Smooth muscle cell of the brain vasculature (primary cell): ENCODE measurements at regions not wholly inside any gene's neighbourhood (a gene's known extent, or its start where the extent isn't known, plus 50 kb on each side); places are given as distances from the start of the nearest gene placed in this dataset.

ENCODE experiments used
- DNase-seq: peaks from one replicate; pipeline ENCODE4 v3.0.0-alpha.2; 2012; ENCODE audit warnings: low read depth, low spot score

DNA sequence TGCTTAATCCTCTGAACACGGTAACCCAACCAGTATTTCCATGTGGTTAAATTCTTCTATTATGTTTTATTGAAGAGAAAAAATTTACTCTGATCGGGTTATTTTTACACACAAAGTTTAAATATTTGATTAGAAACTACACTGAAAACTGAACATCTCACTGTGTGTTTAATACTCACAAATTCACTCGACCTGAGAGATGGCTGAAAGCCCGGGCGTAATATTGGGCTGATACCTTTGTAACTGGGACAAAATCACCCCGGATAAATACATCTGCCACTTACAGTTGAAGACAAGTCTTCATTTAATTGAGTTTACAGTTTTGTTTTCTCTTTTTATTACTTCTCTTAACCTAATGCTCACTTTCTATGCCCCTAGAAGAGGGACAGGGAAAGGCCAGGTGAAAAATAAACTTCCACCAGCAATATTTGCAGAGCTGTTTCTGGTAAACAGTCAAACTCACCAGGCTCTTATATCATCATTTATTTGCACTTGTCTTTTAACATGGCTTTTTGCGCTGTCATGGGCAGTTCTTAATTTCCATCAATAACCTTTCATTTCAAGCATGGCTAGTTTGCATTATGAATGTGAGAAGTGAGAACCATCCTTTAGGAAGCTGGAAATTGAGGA is 145.6 kb upstream of the TMCO5A start:
- DNase-seq, result no peak

DNA sequence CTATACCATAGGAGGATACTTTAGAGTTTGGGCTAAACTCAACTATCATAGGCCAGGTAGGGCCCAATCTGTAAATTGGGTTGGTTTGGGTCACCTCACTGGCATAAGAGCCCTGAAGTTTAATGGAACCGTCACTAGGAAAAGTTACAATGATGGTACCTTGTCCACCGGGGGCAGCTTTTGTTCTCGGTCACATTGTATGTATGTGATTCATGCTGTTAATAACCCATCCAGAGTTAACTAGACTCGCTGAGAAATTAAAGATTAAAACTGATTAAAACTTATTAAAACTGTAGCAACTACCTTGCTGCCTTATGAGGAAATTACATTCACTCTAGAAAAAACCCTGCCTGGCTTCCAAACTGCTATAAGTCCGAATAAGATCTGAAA is 145.0 kb upstream of the TMCO5A start:
- DNase-seq, result no peak

DNA sequence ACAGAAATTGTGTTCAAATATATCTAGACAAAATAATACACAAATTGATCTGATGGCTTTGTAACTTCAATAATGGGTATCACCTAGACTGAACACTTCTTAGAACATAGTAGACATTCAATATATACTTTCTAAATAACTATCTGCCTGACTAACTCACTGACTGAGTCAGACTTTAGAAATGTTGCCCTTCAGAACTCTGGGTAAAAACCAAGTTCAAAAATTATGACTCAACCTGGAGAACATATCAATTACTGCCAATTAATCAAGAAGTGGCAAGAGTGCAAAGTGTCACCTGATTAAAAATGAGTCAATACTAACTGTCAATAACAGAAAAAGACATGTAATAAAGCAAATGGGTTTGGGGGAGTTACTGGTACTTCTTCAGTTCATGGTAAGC is 144.6 kb upstream of the TMCO5A start:
- no peak for DNase-seq

DNA sequence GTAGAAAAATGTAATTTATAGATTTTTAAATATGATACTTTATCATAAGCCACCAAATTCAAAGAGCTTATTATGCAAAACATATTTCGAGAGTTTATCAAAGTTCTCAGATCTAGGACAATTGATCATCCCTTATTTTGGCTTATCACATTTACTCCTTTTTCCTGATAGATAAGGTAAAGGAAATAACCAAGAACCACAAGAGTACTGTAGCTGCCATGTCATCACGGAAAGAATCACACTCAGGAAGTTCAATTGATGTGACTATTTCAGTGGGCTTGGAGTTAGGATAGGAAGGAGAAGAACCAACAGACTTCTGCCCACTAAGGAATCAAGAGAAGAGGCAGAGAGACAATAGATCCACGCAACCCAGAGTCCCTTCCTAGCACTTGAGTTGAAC is 142.7 kb upstream of the TMCO5A start:
- no peak for DNase-seq

DNA sequence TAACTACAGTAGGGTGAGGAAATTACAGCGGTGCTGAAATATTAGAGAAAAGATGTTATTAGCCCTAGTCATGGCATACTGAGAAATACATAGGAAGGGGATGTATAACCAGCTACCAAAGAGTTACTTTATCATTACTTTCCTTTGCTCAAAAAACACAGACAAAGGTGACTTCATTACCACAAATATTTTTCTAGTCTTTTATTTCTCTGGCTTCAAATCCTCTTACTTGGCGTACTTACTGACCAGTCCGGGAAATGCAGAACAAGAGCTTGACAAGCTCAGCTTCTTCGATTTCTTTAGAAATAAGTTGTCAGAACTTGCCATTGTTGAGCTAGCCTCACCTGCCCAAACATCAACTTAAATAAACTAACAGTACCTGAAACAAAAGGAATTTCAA is 142.1 kb upstream of the TMCO5A start:
- no peak for DNase-seq

DNA sequence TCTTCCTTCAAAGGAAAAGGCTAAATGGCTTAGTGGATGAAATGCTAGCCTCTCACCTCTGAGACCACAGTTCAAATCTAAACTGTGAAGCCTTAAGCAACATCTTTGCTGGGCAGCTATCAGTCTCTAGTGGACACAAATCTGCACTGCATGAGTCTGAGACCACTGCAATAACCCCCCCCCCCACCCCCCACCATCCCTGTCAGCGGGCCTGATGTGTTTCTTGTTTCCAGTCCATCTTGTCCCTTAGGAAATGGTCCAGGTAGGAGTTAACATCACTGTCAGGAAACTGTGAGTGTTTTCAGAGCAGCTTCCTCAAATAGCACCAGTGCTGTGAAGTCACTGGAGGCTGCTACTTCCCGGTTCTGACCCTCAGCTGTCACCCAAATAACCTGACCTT is 140.6 kb upstream of the TMCO5A start:
- DNase-seq, result no peak

DNA sequence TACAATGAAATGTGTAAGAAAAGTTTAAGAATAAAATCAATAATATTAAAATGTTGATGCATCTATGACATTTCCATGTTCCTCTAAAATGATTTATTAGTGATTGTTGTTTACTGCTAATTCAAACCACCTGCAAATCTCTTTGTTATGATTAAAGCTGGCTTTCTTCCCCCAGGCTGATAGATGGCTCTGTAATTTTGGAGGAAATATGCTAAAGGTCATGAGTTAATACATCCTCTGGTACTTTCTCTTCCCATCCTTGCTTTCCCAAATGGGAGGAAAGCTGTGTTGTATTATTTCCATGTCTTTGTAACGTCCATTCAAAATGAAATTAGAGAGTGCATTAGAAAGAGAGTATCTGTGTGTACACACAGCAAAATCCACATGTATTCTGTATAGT is 139.5 kb upstream of the TMCO5A start:
- no peak for DNase-seq

DNA sequence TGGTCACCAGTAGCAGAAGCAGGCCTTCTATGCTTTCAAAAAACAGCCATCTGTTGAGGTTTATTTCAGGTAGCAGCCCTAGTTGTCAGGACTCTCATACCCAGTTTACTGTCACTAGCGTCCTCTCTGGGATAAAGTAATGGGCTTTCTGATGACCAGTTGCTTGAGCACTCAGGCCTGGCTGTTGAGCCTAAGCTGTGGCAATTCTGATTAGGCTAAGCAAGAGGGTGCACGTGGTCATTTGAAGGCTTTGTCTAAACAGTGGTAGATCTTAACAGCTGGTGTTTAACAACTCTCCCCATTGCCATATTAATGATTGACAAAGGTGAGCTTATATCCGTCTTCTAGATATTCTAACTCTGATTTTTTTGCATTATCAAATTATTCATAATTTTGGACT is 132.9 kb upstream of the TMCO5A start:
- DNase-seq, result no peak

DNA sequence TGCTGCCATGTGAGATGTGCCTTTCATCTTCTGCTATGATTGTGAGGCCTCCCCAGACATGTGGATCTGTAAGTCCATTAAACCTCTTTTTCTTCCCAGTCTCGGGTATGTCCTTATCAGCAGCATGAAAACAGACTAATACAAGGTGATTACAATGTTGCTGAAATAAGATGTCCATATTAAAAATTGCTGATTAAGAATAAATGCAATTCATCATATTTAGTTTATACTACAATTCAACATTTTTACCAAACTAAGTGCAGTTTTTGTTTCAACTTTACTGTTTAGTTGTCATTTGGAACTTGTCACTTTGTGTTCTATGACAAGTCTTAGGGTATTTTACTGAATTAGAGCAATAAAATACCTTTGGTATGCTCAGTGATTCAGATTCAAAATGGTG is 127.6 kb upstream of the TMCO5A start:
- DNase-seq, result no peak

DNA sequence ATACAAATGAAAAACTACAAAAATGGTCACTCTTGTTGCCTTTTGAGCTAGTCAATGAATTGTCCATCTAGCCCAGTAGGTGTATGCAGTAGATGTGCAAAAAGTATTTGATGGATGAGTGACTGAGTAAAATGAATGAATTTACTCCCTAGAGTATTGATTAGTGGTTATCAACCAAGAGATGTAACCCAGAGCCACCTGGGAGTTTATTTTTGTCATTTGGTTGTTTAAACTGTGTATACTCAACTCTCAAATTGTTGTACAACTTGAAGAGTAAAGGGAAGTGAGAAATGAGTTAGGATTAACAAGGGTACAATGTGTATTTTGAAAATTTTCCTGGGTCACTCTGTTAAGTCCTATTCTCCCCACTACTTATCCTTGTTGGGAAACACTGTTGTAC is 124.1 kb upstream of the TMCO5A start:
- no peak for DNase-seq

DNA sequence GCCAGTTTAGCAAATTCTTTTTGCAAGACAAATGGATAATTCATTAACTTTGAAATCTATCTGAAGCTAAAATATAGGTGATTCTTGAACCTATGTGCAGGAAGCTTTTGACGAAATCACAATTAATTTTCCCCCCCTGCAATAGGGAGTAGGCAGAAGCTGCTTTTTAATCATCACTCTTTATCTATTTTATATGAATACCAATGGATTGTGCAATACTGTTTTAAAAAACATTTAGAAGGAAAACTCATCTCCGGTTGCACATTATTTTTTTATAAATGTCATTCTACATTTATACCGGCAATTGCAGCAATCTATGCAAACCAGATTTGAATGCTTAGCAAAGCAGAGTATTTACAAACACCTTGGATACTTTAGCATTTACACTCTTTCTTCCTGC is 121.1 kb upstream of the TMCO5A start:
- no peak for DNase-seq

DNA sequence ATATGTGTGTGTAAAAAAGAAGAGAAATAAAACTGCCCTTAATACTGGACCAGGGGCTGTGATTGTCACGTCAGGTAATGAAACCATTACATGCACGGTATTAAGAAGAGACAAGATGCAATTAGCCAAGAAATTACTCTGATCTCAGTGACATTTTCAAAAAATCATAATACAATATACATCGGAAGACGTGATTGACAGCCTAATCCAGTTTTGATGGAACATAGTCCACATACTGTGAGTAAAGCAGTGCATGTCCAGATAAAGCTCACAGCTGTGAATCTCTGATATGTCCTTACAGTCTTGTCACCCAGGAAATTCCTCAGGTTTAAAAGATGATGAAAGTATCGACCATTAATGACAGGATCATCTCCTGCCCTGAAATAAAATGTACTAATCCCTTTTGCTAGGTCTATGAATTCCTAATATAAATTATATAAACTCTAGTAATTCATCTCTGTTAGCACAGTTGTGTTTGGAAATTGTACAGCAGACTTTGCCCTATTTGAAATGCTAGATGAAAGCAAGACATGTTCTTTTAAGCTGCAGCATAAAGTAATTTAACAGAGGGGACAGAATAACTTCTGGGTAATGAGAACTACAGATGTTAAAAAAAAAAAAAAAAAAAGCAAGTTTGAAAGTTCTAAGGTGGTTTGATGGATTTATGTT is 119.5 kb upstream of the TMCO5A start:
- no peak for DNase-seq

DNA sequence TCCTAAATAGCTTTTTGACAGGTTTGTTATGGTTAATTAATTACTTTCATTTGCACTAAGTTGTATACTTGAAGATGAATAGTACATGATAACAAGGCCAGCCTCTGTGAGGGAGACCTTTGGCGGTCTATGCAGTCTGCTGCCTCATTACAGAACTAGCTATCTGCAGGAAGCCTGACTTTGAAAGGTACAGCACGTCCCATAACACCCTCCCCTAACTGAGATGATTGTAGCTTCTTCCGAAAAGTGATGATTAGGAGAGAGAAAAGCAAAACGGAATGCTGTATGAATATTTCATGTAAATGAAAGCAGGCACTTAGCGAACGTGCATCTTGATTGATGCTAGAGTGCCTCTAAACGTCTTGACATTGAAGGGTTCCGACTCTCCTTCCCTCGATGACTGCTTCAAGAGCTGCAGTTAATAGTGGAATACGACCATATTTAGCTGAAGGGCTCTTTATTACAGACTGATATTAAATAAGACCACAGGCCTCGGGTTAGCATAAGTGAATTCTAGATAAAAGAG is 116.2 kb upstream of the TMCO5A start:
- DNase-seq, result no peak

DNA sequence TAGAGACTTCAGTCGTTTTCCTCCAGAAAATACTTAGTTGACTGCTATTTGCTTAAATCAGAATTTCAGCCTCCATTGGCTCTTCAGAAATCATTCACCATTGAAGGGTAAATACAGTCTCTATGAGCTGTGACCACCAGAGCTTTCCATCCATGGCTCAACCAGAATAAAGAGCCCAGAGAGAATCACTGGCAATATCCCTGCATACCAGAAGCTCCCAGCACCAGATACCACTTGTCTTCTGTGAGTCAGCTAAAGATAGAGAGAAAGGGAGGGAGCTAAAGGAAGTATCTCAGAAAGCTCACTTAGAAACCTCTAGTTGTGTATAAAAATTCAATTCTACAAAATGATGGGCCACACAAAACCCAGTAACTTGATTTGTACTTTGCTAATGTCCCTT is 115.2 kb upstream of the TMCO5A start:
- no peak for DNase-seq

DNA sequence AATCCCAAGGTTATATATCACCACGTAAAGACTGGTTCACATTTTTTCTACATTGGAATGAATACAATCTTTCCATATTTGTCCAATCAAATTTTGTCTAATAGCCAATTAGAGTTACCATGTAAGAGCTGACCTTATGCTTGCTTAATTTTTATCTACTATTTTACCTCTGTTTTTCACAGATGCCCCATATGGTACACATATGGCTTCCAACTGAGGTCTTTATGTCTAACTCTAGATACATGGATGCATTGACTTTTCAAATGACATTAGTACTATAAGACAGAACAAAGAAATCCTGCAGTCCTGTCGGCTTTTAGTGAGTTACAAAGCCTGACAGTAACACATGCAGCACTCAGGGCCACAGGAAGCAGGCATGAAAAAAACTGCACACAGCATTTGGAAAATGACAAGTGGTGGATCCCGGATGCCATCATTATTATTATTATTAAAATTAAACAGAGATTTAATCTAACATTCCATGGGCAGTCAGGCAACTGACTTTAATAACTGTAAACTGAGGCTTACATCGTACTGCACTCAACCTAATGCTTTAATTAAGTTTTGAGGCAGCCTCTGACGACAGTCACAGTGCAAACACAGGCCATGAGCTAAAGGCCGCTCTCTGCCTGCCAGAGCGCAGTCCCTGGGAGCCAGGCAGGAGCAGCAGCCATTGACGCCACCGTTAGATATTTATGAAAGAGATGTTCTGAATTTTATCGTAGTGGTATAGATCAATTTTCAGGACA is 113.9 kb upstream of the TMCO5A start:
- no peak for DNase-seq

DNA sequence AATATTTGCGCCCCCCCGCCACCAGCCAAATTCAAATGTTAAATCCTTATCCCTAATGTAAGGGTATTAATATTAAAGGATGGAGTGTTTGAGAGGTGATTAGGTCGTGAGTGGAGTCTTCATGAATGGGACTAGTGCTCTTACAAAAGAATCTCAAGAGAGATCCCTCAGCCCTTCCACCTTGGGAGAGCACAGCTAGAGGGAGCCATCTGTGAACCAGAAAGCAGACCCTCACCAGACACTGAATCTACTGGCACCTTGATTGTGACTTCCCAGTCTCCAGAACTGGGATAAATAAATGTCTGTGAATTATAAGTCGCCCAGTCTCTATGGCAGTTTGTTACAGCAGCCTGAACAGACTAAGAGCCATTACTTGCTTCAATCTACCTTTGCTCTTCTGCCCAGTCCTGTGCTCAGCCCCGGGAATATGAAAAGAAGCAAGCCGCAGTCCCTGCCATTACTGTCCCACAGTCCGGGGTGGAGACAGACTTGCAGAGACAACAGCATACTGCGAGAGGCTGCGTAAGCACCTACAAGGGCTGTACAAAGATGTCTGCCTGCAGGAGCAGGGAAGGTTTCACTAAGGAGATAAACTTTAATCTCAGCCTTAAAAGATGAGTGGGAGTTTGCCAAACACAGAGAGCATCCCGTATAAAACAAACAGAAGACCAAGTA is 110.7 kb upstream of the TMCO5A start:
- no peak for DNase-seq

DNA sequence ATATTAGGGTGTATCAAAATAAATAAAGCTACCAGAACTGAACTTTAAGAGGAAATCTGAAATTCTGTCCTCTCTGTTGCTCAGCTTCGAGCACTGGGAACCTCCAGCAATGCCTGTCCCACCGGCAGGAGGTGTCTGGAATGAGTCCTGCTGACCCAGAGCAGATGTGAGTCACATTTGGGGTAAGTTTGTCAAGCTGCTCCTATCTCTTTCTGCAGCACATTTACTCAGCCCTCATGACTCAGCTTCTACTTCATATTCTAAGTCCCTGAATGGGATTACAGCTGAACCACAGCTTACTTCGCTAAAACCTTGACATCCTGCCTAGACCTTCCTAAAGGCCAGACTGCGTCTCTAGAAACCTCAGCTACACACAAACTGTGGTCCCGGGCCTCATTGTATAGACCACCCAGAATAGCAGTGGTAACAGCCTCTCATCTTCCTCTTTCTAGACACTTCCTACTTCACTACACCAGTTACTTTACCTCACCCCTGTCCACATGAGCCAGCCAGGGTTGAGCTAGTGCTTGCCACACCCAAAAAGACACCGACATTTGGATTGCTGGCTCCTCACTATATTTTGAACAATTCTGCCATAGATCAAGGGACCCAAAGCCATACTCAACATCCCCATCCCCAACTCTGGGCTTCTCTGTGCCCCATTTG is 109.6 kb upstream of the TMCO5A start:
- DNase-seq, result peak; percentile 54

DNA sequence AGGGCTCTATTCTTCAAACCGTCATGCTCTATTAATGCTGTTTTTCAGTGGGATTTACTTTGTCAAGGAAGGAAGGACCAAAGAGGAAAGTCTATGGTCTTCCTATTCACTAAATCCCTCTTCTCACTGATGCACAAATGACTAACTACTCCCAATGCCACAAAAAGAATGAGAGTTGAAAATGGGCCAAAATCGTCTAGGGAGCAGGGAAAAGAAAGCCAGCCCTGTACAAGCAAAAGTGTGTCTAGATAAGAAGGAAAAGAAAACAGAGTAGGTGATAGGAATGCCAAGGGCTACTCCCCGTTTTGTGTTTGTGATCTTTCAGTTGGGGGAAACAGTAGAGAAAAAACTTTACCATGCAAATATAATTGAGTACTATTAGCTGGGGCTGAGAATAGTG is 97.2 kb upstream of the TMCO5A start:
- no peak for DNase-seq

DNA sequence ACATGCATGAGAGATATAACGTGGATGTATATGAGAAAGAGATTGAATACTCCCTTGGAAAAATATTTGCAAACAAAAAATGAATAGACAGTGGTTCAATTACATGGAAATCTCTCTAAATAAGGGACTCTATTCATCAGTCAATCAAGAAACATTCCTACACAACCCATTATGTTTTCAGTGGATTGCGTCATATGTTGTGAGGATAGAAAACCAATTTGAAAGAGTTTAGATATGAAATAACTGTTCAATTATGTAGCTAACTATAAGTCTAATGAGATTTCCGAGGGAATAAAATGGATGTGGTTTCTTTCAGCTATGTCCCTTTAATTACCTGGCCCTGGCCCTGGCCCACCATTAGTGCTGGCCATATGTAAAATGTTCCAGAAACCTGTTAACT is 86.7 kb upstream of the TMCO5A start:
- no peak for DNase-seq

DNA sequence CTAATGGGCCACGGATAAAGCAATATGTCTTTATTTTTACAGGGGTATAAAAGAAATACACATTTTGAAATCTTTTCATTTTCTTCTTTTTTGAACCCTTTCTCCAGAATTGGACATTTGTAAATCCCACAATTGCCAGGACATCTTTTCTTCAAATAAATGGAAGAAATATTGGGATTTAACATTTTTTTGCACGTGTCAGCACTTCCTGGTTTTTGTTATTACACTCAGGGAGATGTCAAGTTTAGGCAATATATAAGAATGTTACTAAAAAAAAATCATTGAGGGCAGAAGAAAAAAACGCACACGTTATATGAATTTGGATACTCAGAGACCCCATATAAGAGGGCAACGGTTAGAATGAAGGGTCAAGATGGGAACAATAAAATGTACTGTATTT is 78.3 kb upstream of the TMCO5A start:
- DNase-seq, result no peak

DNA sequence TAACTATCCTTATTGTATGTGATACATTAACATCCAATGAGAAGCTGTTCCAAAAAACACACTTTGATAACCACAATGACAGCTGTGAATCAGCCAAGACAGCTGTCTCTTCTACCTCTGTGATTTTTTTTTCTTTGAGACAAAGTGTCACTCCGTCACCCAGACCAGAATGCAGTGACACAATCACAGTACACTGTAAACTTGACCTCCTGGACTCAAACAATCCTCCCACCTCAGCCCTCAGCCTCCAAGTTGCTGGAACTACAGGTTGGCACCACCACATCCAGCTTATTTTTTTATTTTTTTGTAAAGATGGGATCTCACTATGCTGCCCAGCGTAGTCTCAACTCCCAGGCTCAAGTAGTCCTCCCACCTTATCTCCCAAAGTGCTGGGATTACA is 73.5 kb upstream of the TMCO5A start:
- DNase-seq, result no peak

DNA sequence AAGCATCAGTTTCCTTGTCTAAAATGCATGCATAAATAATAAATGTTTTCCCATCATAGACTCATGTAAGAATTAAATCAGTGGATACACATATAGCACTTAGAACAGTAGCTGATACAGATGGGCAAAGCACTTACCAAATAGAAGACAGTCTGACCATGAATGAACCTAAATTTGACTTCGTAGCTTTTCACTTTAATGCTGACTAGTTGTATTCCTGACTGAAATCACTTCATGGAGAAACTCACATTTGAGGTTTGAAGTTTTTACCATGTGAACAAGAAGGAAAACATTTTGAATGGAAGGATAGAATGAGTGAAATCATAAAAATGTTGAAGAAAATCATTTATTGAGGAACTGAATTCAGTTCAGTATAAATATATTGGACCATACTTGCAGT is 68.8 kb upstream of the TMCO5A start:
- no peak for DNase-seq
